ENCODE measurements at regions not wholly inside any gene's neighbourhood (a gene's known extent, or its start where the extent isn't known, plus 50 kb on each side); places are given as distances from the start of the nearest gene placed in this dataset.
A peak's percentile ranks its signal among the peaks of the same experiment; 100 is the strongest.
"Not testable (repeated sequence)": the region's sequence is repeated elsewhere in the genome, so short reads cannot be mapped to it uniquely, and the experiment has no call there.

DNA sequence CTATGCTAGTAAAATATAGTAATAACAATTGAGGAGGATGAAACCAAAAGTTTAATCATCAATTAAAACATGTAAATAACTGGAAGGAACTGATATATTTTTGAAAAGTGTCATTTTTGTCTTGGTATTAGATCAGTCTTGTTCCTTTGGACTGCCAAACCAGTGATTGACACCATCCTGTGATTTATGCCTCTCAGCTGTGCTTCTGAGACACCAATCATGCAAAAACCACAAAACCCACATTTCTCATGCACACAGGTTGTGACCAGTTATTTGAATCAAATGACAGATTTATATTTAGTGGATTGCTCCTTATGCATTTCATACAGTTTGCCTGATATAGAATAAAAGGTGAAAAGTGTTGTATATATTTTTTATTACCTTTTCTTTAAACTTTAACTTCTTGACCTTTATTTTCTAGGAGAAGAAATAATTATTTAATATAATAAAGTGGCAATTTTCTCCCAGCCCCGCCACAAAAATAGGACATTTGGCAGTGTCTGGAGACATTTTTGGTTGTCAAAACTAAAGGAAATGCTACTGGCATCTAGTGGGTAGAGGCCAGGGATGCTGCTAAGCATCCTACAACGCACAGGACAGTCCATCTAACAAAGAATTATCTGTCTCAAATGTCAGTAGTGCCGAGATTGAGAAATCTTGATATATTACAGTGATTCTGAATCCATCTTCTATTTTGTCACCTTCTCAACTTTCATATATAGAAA lies 383.6 kb downstream of the BCKDHB start:
- TF ChIP-seq, protein P1, sequence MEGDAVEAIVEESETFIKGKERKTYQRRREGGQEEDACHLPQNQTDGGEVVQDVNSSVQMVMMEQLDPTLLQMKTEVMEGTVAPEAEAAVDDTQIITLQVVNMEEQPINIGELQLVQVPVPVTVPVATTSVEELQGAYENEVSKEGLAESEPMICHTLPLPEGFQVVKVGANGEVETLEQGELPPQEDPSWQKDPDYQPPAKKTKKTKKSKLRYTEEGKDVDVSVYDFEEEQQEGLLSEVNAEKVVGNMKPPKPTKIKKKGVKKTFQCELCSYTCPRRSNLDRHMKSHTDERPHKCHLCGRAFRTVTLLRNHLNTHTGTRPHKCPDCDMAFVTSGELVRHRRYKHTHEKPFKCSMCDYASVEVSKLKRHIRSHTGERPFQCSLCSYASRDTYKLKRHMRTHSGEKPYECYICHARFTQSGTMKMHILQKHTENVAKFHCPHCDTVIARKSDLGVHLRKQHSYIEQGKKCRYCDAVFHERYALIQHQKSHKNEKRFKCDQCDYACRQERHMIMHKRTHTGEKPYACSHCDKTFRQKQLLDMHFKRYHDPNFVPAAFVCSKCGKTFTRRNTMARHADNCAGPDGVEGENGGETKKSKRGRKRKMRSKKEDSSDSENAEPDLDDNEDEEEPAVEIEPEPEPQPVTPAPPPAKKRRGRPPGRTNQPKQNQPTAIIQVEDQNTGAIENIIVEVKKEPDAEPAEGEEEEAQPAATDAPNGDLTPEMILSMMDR (IDR thresholded peaks at IDR 0.05; ENCODE audit: low read depth, low read length), result no peak
- TF ChIP-seq EZH2phosphoT487 (IDR thresholded peaks at IDR 0.05; ENCODE audit: low read depth), result no peak
- Histone ChIP-seq H3K79me2 (ENCODE audit: low read length) (no peaks in the 10 kb centered on the region), H3K4me3 (ENCODE audit: low read length) (no peak overlapping the region), H2AFZ (ENCODE audit: low read depth, low read length) (no peak overlapping the region), H3K9me3 (ENCODE audit: insufficient read depth, low read length) (no peaks in the 10 kb centered on the region), H3K4me2 (ENCODE audit: low read length) (no peak overlapping the region), H3K9ac (ENCODE audit: low read length) (no peak overlapping the region), H3K36me3 (replicated peaks; ENCODE audit: low read depth, low read length) (no peaks in the 10 kb centered on the region), H4K20me1 (ENCODE audit: insufficient read depth, low read length) (no peaks in the 10 kb centered on the region), H3K27ac (ENCODE audit: low read length) (no peak overlapping the region), H3K27me3 (ENCODE audit: low read depth, low read length) (no peaks in the 10 kb centered on the region), H3K4me1 (ENCODE audit: low read length) (peaks cover 11% of the 10 kb centered on the region; the same call in 1 of the 2 replicates)

DNA sequence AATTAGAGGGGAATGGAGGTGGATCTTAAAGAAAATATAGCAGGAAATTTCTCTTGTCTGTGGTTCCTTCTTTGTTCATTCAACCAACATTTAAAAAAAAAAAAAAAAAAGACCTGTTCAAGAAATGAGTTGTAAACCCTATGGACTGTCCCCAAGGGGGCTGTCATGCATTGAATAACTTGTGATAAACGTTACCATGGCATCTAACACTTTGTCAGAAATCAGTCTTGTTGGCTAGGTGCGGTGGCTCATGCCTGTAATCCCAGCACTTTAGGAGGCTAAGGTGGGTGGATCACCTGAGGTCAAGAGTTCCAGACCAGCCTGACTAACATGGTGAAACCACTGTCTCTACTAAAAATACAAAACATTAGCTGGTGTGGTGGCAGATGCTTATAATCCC lies 381.7 kb downstream of the BCKDHB start:
- Histone ChIP-seq H3K36me3 (replicated peaks; ENCODE audit: low read depth, low read length) (no peaks in the 10 kb centered on the region), H3K4me2 (ENCODE audit: low read length) (peak overlapping the region; percentile 1; the same call in 1 of the 2 replicates), H2AFZ (ENCODE audit: low read depth, low read length) (no peak overlapping the region), H3K79me2 (ENCODE audit: low read length) (no peaks in the 10 kb centered on the region), H4K20me1 (ENCODE audit: insufficient read depth, low read length) (no peaks in the 10 kb centered on the region), H3K9ac (ENCODE audit: low read length) (no peak overlapping the region), H3K27ac (ENCODE audit: low read length) (no peak overlapping the region), H3K4me1 (ENCODE audit: low read length) (peaks cover 11% of the 10 kb centered on the region; the same call in 1 of the 2 replicates), H3K9me3 (ENCODE audit: insufficient read depth, low read length) (no peaks in the 10 kb centered on the region), H3K27me3 (ENCODE audit: low read depth, low read length) (no peaks in the 10 kb centered on the region), H3K4me3 (ENCODE audit: low read length) (no peak overlapping the region)
- no peak for TF ChIP-seq EZH2phosphoT487 (IDR thresholded peaks at IDR 0.05; ENCODE audit: low read depth)
- TF ChIP-seq, protein P1 (IDR thresholded peaks at IDR 0.05; ENCODE audit: low read depth, low read length), result peak; percentile 22; the same call in 1 of the 2 replicates

DNA sequence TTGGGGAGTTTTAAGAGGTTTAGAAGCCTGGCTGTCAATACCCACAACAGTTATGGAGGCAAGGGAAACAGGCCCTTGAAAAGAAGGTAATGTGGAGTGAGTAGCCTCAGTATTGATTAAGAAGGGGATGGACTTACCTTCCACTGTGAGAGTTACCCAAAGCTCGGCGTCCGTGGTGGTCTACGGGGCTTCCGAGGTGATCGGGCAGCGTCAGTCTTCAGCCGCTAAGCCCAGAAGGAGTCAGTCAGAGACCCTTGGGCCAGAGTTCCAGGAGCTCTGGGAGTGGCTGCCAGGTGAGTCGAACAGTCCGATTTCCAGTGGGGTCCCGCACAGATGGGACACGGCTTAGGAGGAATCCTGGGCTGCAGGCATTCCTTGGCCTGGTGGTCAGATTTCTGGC lies 379.0 kb downstream of the BCKDHB start:
- not testable (repeated sequence) for H3K36me3 ChIP-seq (replicated peaks; ENCODE audit: low read depth, low read length)

DNA sequence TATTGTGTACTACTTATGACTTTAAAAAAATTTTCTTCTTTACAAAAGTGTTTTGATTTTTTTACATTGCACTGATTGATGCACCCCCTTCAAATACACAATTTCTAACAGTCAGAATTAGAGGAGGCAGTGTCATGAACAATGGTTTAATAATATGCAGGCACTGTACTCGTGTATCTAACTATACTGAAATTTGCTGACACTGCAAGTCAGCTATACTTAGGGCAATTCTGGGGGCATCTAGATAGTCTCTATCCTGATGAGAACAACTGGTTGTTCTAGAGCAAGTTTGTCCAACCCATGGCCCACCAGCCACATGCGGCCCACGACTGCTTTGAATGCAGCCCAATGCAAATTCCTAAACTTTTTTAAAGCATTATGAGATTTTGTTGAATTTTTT lies 375.6 kb downstream of the BCKDHB start:
- no peaks in the 10 kb centered on the region for H3K36me3 ChIP-seq (replicated peaks; ENCODE audit: low read depth, low read length)
- H3K4me1 ChIP-seq (ENCODE audit: low read length), result peaks cover 13% of the 10 kb centered on the region
- H3K79me2 ChIP-seq (ENCODE audit: low read length), result no peaks in the 10 kb centered on the region
- no peaks in the 10 kb centered on the region for H4K20me1 ChIP-seq (ENCODE audit: insufficient read depth, low read length)
- no peak overlapping the region for H2AFZ ChIP-seq (ENCODE audit: low read depth, low read length)
- no peak overlapping the region for H3K27ac ChIP-seq (ENCODE audit: low read length)
- TF ChIP-seq, protein P1 (IDR thresholded peaks at IDR 0.05; ENCODE audit: low read depth, low read length), result no peak
- no peak for TF ChIP-seq EZH2phosphoT487 (IDR thresholded peaks at IDR 0.05; ENCODE audit: low read depth)
- H3K4me3 ChIP-seq (ENCODE audit: low read length), result no peak overlapping the region
- no peak overlapping the region for H3K9ac ChIP-seq (ENCODE audit: low read length)
- no peaks in the 10 kb centered on the region for H3K27me3 ChIP-seq (ENCODE audit: low read depth, low read length)
- no peak overlapping the region for H3K4me2 ChIP-seq (ENCODE audit: low read length)
- H3K9me3 ChIP-seq (ENCODE audit: insufficient read depth, low read length), result no peaks in the 10 kb centered on the region

More for the DNA sequence above, 379.0 kb downstream of the BCKDHB start:
- not testable (repeated sequence) for H3K4me2 ChIP-seq (ENCODE audit: low read length); H3K79me2 ChIP-seq (ENCODE audit: low read length); H3K27ac ChIP-seq (ENCODE audit: low read length); H3K9ac ChIP-seq (ENCODE audit: low read length); H3K4me3 ChIP-seq (ENCODE audit: low read length); H3K27me3 ChIP-seq (ENCODE audit: low read depth, low read length); H4K20me1 ChIP-seq (ENCODE audit: insufficient read depth, low read length); H3K9me3 ChIP-seq (ENCODE audit: insufficient read depth, low read length); H2AFZ ChIP-seq (ENCODE audit: low read depth, low read length)
- peaks cover 19% of the 10 kb centered on the region for H3K4me1 ChIP-seq (ENCODE audit: low read length)
